Pulmonary artery endothelial cell (primary cell): ENCODE measurements at regions not wholly inside any gene's neighbourhood (a gene's known extent, or its start where the extent isn't known, plus 50 kb on each side); places are given as distances from the start of the nearest gene placed in this dataset.
"Not testable (repeated sequence)": the region's sequence is repeated elsewhere in the genome, so short reads cannot be mapped to it uniquely, and the experiment has no call there.

Experiments
- DNase-seq: peaks from one replicate; pipeline ENCODE4 v3.0.0-alpha.2; 2011; ENCODE audit warnings: low read depth, low spot score

GRCh38 chr2:4244422-4244821 lies 541.0 kb downstream of the DCDC2C start:
- DNase-seq, result not testable (repeated sequence)

GRCh38 chr2:4246364-4247131 lies 543.2 kb downstream of the DCDC2C start:
- no peak for DNase-seq

GRCh38 chr2:4247791-4248190 lies 544.4 kb downstream of the DCDC2C start:
- no peak for DNase-seq

DNA sequence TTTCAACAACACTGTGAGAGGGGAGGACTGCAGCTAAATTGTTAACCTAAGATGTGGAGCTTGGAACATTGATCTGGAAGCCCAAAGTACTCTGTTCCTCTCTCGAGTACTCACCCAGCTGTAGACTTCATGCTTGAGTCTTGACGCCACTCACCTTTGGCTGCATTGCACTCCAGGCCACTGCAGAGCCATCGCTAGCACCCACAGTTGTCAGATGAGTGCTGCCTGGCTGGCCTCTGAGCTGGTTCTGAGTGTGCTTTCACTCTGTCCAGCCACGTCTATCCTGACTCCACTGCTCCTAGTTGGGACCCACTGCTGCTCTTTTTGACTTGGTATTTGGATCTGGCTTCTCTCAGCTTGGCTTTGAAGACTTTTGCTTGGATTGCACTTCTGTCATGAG lies 552.1 kb downstream of the DCDC2C start:
- no peak for DNase-seq

DNA sequence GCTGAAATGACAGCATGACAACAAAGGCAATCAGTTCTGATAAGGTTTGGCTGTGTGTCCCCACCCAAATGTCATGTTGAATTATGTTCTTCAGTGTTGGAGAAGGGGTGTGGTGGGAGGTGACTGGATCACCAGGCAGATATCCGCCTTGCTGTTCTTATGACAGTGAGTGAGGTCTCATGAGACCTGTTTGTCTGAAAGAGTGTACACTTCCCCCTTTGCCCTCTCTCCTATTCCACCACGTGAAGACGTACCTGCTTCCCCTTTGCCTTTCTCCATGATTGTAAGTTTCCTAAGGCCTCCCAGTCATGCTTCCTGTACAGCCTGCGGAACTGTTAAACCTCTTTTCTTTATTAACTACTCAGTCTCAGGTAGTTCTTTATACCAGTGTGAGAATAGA lies 553.0 kb downstream of the DCDC2C start:
- no peak for DNase-seq

- no peak for DNase-seq
These were observed 555.2 kb downstream of the DCDC2C start for GRCh38 chr2:4258563-4258962.

DNA sequence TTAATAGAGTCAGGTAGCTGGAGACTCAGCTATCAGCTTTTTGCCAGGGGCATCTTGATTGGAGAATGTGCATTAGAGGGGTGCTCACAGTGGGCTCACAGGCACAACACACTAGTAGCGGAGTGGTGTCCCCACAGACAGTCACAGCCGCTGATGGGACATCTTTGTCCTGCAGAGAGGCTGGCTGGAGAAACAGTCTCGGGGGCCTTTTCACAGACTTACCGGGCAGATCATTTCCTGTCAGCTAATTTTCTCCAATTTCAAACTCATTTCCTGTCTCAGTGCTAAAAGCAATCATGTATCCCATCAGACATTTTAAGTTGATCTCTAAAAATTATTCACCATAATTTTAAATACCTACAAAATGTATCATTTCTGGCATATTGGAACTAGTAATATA lies 562.6 kb downstream of the DCDC2C start:
- no peak for DNase-seq

- no peak for DNase-seq
These were observed 566.5 kb downstream of the DCDC2C start for GRCh38 chr2:4269885-4270284.

- no peak for DNase-seq
These were observed 569.0 kb downstream of the DCDC2C start for GRCh38 chr2:4272261-4272858.

- DNase-seq, result no peak
These were observed 575.0 kb downstream of the DCDC2C start for GRCh38 chr2:4278392-4278791.

DNA sequence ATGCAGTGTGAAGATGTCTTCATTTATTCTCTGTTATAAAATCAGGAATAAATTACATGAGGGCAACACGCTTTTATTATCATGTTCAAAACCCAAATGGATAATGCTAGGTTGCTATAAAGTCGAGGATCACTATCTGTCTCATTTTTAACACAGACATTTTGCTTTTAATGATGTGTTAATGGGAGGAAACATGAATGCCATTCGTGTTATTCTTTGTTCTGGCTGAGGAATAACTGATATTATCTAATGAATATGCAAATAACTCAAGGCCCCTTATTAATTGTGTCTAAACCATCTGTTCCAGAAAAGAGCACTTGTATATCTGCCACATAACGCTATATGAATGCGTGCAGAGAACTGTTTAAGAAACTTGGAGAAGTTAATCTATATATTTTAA lies 576.1 kb downstream of the DCDC2C start:
- DNase-seq, result no peak

- DNase-seq, result no peak
These were observed 588.1 kb downstream of the DCDC2C start for GRCh38 chr2:4291430-4291829.

DNA sequence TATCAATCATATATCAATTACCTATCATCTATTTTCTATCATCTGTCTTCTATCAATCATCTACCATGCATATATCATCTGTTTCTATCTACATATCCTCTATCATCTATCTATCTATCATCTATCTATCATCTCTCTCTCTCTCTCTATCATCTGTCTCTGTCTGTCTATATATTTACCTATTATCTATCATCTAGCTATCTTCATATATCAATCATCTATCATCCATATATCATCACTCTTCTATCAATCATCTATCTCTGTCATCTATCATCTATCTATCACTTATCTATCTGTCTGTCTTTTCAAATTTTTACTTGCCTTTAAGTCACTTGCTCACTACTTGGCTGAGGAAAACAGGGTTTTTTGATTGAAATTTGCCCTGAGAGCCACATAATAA lies 592.3 kb downstream of the DCDC2C start:
- no peak for DNase-seq

DNA sequence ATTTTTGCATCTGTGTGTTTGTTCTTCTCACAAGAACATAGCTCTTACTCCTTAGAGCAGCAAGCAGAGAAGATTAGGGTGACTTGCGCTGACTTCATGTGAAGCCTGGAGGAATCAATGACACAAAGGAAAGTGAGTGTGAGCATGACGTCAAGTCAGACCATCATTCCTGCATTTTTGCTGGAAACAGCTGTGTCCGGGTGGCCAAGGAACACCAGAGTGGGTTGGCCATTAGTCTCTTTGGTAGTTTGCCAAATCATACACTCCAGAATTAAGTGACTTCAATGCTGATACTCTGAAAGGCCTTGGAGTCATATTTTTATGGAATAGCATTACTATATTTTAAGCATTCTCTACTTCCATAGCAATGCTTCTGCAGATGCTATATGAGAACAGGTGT lies 597.2 kb downstream of the DCDC2C start:
- no peak for DNase-seq

- DNase-seq, result no peak
These were observed 621.2 kb downstream of the DCDC2C start for GRCh38 chr2:4324531-4324930.

- no peak for DNase-seq
These were observed 633.5 kb downstream of the DCDC2C start for GRCh38 chr2:4336864-4337263.

GRCh38 chr2:4338345-4338744 lies 635.0 kb downstream of the DCDC2C start:
- no peak for DNase-seq

DNA sequence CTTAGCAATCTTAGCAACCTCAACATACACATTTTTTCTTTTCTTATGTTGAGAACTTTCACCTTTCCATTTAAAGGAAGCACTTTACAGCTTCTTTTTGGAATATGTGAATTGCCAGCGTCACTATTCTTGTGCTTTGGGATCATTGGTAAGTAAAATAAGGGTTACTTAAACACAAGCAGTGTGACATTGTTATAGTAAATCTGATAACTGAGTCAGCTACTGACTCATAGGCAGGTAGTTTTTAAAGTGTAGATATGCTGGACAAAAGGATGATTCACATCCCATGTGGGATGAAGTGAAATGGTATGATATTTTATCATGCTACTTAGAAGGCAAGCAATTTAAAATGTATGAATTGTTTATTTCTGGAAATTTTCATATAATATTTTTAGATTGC lies 637.2 kb downstream of the DCDC2C start:
- no peak for DNase-seq

GRCh38 chr2:4346628-4347027 lies 643.3 kb downstream of the DCDC2C start:
- no peak for DNase-seq

- no peak for DNase-seq
These were observed 650.3 kb downstream of the DCDC2C start for GRCh38 chr2:4353668-4354067.

- DNase-seq, result no peak
These were observed 650.8 kb downstream of the DCDC2C start for GRCh38 chr2:4354164-4354563.

GRCh38 chr2:4354678-4355077 lies 651.3 kb downstream of the DCDC2C start:
- DNase-seq, result no peak

DNA sequence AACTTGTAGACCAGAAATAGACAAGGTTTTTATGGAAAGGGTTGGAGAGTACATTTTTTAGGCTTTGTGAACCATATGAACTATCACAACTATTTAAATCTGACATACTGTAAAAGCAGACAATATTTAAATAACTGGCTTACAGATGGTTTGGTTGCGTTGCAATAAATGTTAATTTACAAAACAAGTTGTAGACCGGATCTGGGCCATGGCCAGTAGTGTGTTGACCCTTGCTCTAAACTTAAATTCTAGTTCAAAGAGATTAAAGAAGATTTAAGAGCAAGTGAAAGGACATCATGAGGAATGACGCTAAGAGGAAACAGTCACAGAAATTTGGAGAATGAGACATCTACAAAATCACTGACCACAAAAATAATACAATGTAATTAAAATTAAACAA lies 652.7 kb downstream of the DCDC2C start:
- no peak for DNase-seq
